GM21447 (cell line): ENCODE measurements at regions not wholly inside any gene's neighbourhood (a gene's known extent, or its start where the extent isn't known, plus 50 kb on each side); places are given as distances from the start of the nearest gene placed in this dataset.
"Not testable (repeated sequence)": the region's sequence is repeated elsewhere in the genome, so short reads cannot be mapped to it uniquely, and the experiment has no call there.

ENCODE experiments used
- ATAC-seq: cut with Tn5 transposase; IDR thresholded peaks from one replicate; pipeline ENCODE4 v1.9.1; 2021; ENCODE audit not compliant: unreplicated experiment

- ATAC-seq = no peak
These were observed 164.6 kb upstream of the PFN2 start for GRCh38 chr3:150135287-150135721.

GRCh38 chr3:150133293-150133692 lies 162.6 kb upstream of the PFN2 start:
- ATAC-seq = no peak

- ATAC-seq = no peak
These were observed 161.5 kb upstream of the PFN2 start for GRCh38 chr3:150132101-150132749.

GRCh38 chr3:150131663-150132062 lies 161.0 kb upstream of the PFN2 start:
- no peak for ATAC-seq

GRCh38 chr3:150130404-150131100 lies 159.9 kb upstream of the PFN2 start:
- no peak for ATAC-seq

GRCh38 chr3:150129166-150129565 lies 158.5 kb upstream of the PFN2 start:
- ATAC-seq = no peak

- no peak for ATAC-seq
These were observed 157.4 kb upstream of the PFN2 start for GRCh38 chr3:150128126-150128525.

- ATAC-seq = no peak
These were observed 156.4 kb upstream of the PFN2 start for GRCh38 chr3:150127011-150127490.

- no peak for ATAC-seq
These were observed 153.4 kb upstream of the PFN2 start for GRCh38 chr3:150124142-150124541.

GRCh38 chr3:150123249-150123648 lies 152.6 kb upstream of the PFN2 start:
- ATAC-seq = not testable (repeated sequence)

GRCh38 chr3:150118219-150118618 lies 147.5 kb upstream of the PFN2 start:
- ATAC-seq = no peak

- no peak for ATAC-seq
These were observed 146.4 kb upstream of the PFN2 start for GRCh38 chr3:150117076-150117475.

GRCh38 chr3:150116196-150116595 lies 145.5 kb upstream of the PFN2 start:
- no peak for ATAC-seq

GRCh38 chr3:150114873-150115540 lies 144.3 kb upstream of the PFN2 start:
- peak; percentile 85 for ATAC-seq

- ATAC-seq = no peak
These were observed 143.6 kb upstream of the PFN2 start for GRCh38 chr3:150114273-150114672.

- ATAC-seq = no peak
These were observed 139.4 kb upstream of the PFN2 start for GRCh38 chr3:150110097-150110496.

GRCh38 chr3:150107429-150108175 lies 136.9 kb upstream of the PFN2 start:
- no peak for ATAC-seq

- ATAC-seq = no peak
These were observed 136.2 kb upstream of the PFN2 start for GRCh38 chr3:150106740-150107428.

- ATAC-seq = no peak
These were observed 135.4 kb upstream of the PFN2 start for GRCh38 chr3:150105886-150106612.

- ATAC-seq = no peak
These were observed 134.3 kb upstream of the PFN2 start for GRCh38 chr3:150105025-150105424.
